Neural progenitor cell (in vitro differentiated cells): ENCODE measurements at regions not wholly inside any gene's neighbourhood (a gene's known extent, or its start where the extent isn't known, plus 50 kb on each side); places are given as distances from the start of the nearest gene placed in this dataset.

Experiments used
- DNase-seq: peaks from one replicate; pipeline ENCODE4 v3.0.0-alpha.2; 2016; ENCODE audit warnings: low spot score
- H2AFZ ChIP-seq: fragments of 200-600 bp; sonication (generic); replicated peaks from 2 replicates; pipeline ENCODE4 v1.6.1; 2016; ENCODE audit warnings: antibody characterized with exemption
- H3F3A ChIP-seq: fragments of 200-600 bp; sonication (generic); 2 replicates; pipeline ENCODE4 v1.6.1; 2016; ENCODE audit warnings: antibody characterized with exemption, low read depth
- H3K27ac ChIP-seq: fragments of 200-600 bp; sonication (generic); 2 replicates; pipeline ENCODE4 v1.5.1; 2016; ENCODE audit warnings: mild to moderate bottlenecking
- H3K27me3 ChIP-seq: fragments of 200-600 bp; sonication (generic); 2 replicates; pipeline ENCODE4 v1.6.1; 2016; ENCODE audit warnings: mild to moderate bottlenecking, moderate library complexity
- H3K36me3 ChIP-seq: fragments of 200-600 bp; sonication (generic); 2 replicates; pipeline ENCODE4 v1.5.1; 2016
- H3K4me1 ChIP-seq: fragments of 200-600 bp; sonication (generic); 2 replicates; pipeline ENCODE4 v1.6.1; 2016; ENCODE audit warnings: mixed run types
- H3K4me2 ChIP-seq: fragments of 200-600 bp; sonication (generic); 2 replicates; pipeline ENCODE4 v1.6.1; 2016
- H3K4me3 ChIP-seq: fragments of 200-600 bp; sonication (generic); 2 replicates; pipeline ENCODE4 v1.5.1; 2016
- H3K79me2 ChIP-seq: fragments of 200-600 bp; sonication (generic); 2 replicates; pipeline ENCODE4 v1.6.1; 2016; ENCODE audit warnings: low read depth
- H3K9ac ChIP-seq: fragments of 200-600 bp; sonication (generic); 2 replicates; pipeline ENCODE4 v1.6.1; 2016
- H3K9me3 ChIP-seq: fragments of 200-600 bp; sonication (generic); 2 replicates; pipeline ENCODE4 v1.5.1; 2016; ENCODE audit warnings: low read depth
- H4K20me1 ChIP-seq: fragments of 200-600 bp; sonication (generic); 2 replicates; pipeline ENCODE4 v1.6.1; 2016; ENCODE audit warnings: low read depth
- H3K27ac Mint-ChIP-seq: 3 replicates; pipeline ENCODE4 v1.8.0; 2021; ENCODE audit warnings: mixed read lengths
- H3K27me3 Mint-ChIP-seq: 2 replicates; pipeline ENCODE4 v1.8.0; 2022; ENCODE audit warnings: low read depth, mild to moderate bottlenecking, inconsistent platforms, moderate library complexity, mixed read lengths; ENCODE audit not compliant: insufficient read depth
- H3K36me3 Mint-ChIP-seq: 3 replicates; pipeline ENCODE4 v1.8.0; 2021; ENCODE audit warnings: mixed read lengths
- H3K4me1 Mint-ChIP-seq: 3 replicates; pipeline ENCODE4 v1.8.0; 2021; ENCODE audit warnings: mixed read lengths
- H3K4me3 Mint-ChIP-seq: 3 replicates; pipeline ENCODE4 v1.8.0; 2021; ENCODE audit warnings: mild to moderate bottlenecking, moderate library complexity, mixed read lengths
- H3K9me3 Mint-ChIP-seq: 3 replicates; pipeline ENCODE4 v1.8.0; 2020; ENCODE audit warnings: mixed read lengths
- CTCF ChIP-seq: fragments of 200-600 bp; sonication (generic); IDR thresholded peaks from 2 replicates; pipeline ENCODE4 v1.5.1; 2017; ENCODE audit warnings: antibody characterized with exemption, mild to moderate bottlenecking
- EZH2 ChIP-seq: fragments of 200-600 bp; sonication (generic); IDR thresholded peaks from 2 replicates; pipeline ENCODE4 v1.6.1; 2017; ENCODE audit warnings: antibody characterized with exemption, mild to moderate bottlenecking, moderate library complexity
- EZH2phosphoT487 ChIP-seq: fragments of 200-600 bp; sonication (generic); IDR thresholded peaks from 2 replicates; pipeline ENCODE4 v1.6.1; 2017; ENCODE audit warnings: antibody characterized with exemption

DNA sequence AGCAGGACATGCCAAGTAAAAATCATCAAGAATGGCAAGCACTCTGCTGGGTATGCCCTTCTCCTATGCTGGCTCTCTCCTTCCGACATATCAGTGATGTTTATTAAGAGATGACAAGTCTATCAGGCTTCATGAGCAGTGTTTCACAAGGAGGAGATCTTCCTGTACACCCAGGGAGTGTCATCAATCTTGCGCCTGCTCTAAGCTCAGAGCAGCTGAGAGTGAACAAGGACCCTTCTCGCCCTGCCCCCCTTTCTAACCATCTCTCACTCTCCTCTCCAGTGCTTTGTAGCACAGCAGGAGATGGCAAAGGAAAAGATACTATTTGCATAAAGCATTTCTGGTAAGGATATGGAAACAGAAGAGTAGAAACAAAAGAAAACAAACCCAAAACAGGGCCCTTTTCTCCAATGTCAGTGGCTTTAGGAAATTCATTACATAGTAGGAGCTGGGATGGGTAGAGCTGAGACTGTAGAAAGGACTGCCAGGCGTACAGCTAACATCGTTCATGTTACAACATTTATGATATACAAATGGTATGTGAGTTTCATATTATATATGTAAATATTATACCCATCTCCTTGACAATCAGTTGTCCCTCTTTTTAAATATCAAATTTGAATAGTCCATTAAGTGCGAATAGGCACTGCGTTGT is 201.7 kb downstream of the NUF2 start:
- H3K79me2 ChIP-seq: no peaks in the 10 kb centered on the region
- H4K20me1 ChIP-seq: no peaks in the 10 kb centered on the region
- H3K27ac ChIP-seq: no peak overlapping the region
- Mint-ChIP-seq H3K36me3 (no peaks in the 10 kb centered on the region), H3K27ac (no peak overlapping the region), H3K9me3 (peaks cover 11% of the 10 kb centered on the region), H3K4me3 (no peak overlapping the region), H3K4me1 (peaks cover 10% of the 10 kb centered on the region), H3K27me3 (peaks cover 4% of the 10 kb centered on the region)
- H3K4me2 ChIP-seq: no peak overlapping the region
- no peak overlapping the region for H3K9ac ChIP-seq
- DNase-seq: no peak
- no peaks in the 10 kb centered on the region for H3K36me3 ChIP-seq
- H3K9me3 ChIP-seq: no peaks in the 10 kb centered on the region
- H3K27me3 ChIP-seq: no peaks in the 10 kb centered on the region
- peaks cover 7% of the 10 kb centered on the region for H3K4me1 ChIP-seq
- H3F3A ChIP-seq: no peaks in the 10 kb centered on the region
- no peak for TF ChIP-seq EZH2
- TF ChIP-seq EZH2phosphoT487: no peak
- TF ChIP-seq CTCF: no peak
- peak overlapping the region; percentile 77 for H2AFZ ChIP-seq
- H3K4me3 ChIP-seq: no peak overlapping the region

GRCh38 chr1:163528710-163529348 is 207.1 kb downstream of the NUF2 start:
- H3K9ac ChIP-seq: no peak overlapping the region
- no peaks in the 10 kb centered on the region for H3K27me3 ChIP-seq
- no peak overlapping the region for H3K4me3 ChIP-seq
- H3K4me1 ChIP-seq: no peaks in the 10 kb centered on the region
- no peaks in the 10 kb centered on the region for H3K4me1 Mint-ChIP-seq
- H4K20me1 ChIP-seq: no peaks in the 10 kb centered on the region
- H3K9me3 Mint-ChIP-seq: peaks cover 3% of the 10 kb centered on the region
- H3K27ac Mint-ChIP-seq: no peak overlapping the region
- no peaks in the 10 kb centered on the region for H3F3A ChIP-seq
- no peak overlapping the region for H3K4me3 Mint-ChIP-seq
- no peak overlapping the region for H3K4me2 ChIP-seq
- TF ChIP-seq CTCF (peak; percentile 72), EZH2 (no peak)
- no peaks in the 10 kb centered on the region for H3K36me3 Mint-ChIP-seq
- no peaks in the 10 kb centered on the region for H3K9me3 ChIP-seq
- DNase-seq: peak; percentile 13
- no peaks in the 10 kb centered on the region for H3K36me3 ChIP-seq
- H3K27me3 Mint-ChIP-seq: peaks cover 2% of the 10 kb centered on the region
- H3K27ac ChIP-seq: no peak overlapping the region
- H2AFZ ChIP-seq: no peak overlapping the region
- no peaks in the 10 kb centered on the region for H3K79me2 ChIP-seq

- H3K4me1 Mint-ChIP-seq: peaks cover 1% of the 10 kb centered on the region
- H2AFZ ChIP-seq: no peak overlapping the region
- H3K36me3 ChIP-seq: no peaks in the 10 kb centered on the region
- H3F3A ChIP-seq: no peaks in the 10 kb centered on the region
- no peaks in the 10 kb centered on the region for H3K4me1 ChIP-seq
- no peaks in the 10 kb centered on the region for H3K79me2 ChIP-seq
- H3K27me3 Mint-ChIP-seq: peaks cover 2% of the 10 kb centered on the region
- H3K4me2 ChIP-seq: no peak overlapping the region
- no peak for DNase-seq
- no peak overlapping the region for H3K27ac Mint-ChIP-seq
- H3K4me3 Mint-ChIP-seq: no peak overlapping the region
- H3K36me3 Mint-ChIP-seq: no peaks in the 10 kb centered on the region
- no peak overlapping the region for H3K27ac ChIP-seq
- H4K20me1 ChIP-seq: no peaks in the 10 kb centered on the region
- peaks cover 3% of the 10 kb centered on the region for H3K9me3 Mint-ChIP-seq
- no peak overlapping the region for H3K4me3 ChIP-seq
- TF ChIP-seq EZH2phosphoT487 (no peak), EZH2 (no peak), CTCF (no peak)
- H3K9me3 ChIP-seq: no peaks in the 10 kb centered on the region
- H3K9ac ChIP-seq: no peak overlapping the region
- no peaks in the 10 kb centered on the region for H3K27me3 ChIP-seq
Observed at GRCh38 chr1:163531345-163531744, 209.6 kb downstream of the NUF2 start.
